ENCODE measurements at regions not wholly inside any gene's neighbourhood (a gene's known extent, or its start where the extent isn't known, plus 50 kb on each side); places are given as distances from the start of the nearest gene placed in this dataset.

DNA sequence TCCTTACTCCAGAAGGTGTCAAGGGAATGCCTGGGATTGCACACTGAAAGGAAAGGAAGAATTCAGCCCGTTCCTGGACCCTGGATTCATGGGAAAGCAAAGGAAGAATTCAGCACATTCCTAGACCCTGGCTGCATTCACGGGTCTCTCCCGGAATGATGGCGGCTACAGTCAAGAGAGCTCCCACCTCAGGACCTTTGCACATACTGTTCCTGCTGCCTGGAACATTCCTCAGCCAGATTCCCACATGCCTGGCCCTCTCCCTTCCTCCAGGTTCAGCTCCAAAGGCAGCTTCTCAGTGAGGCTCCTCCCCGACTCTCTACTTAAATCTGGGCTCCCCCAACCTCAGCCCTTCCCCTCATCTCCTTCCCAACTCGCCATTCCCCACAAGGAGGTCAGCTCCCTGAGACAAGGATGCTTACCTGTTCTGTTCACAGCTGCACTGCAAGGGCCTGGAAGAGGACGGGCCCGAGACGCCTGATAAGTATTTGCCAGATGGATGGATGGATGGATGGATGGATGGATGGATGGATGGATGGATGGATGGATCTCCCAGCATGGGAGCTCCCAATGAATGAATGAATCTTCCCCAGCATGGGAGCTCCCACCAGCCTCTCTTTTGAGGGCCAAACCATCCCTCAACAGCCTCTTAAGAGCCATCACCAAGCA is 77.4 kb downstream of the NCOR2 start:
- TF ChIP-seq ZNF274 (IDR thresholded peaks at IDR 0.05; ENCODE audit: low read depth, low read length): no peak

DNA sequence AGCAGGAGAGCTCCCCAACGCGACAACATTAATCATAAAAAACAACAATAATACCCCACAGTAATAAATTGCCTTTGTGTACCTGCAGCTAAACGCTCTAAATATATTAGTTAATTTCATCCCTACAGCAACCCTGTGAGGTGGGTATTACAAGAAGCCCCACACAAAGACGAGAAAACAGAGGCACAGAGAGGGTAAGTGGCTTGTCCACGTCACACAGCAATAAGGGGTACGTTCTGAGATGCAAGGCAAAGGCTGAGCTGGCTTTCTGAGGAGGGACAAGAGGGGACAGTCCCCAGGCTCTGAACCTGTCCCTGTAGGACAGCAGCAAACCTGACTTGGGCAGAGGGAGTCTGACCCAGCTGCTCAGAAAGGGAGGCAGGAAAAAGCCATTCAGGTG is 78.2 kb downstream of the NCOR2 start:
- TF ChIP-seq ZNF274 (IDR thresholded peaks at IDR 0.05; ENCODE audit: low read depth, low read length): no peak
- H3K4me3 ChIP-seq (ENCODE audit: low read length): no peak overlapping the region

More for the DNA sequence above, 77.4 kb downstream of the NCOR2 start:
- no peak overlapping the region for H3K4me3 ChIP-seq (ENCODE audit: low read length)

GRCh38 chr12:124488520-124488919 is 78.9 kb downstream of the NCOR2 start:
- TF ChIP-seq ZNF274 (IDR thresholded peaks at IDR 0.05; ENCODE audit: low read depth, low read length): no peak

GRCh38 chr12:124487834-124488165 is 79.6 kb downstream of the NCOR2 start:
- no peak overlapping the region for H3K4me3 ChIP-seq (ENCODE audit: low read length)
- no peak for TF ChIP-seq ZNF274 (IDR thresholded peaks at IDR 0.05; ENCODE audit: low read depth, low read length)

More at GRCh38 chr12:124488520-124488919, 78.9 kb downstream of the NCOR2 start:
- H3K4me3 ChIP-seq (ENCODE audit: low read length): no peak overlapping the region

- no peak overlapping the region for H3K4me3 ChIP-seq (ENCODE audit: low read length)
- TF ChIP-seq ZNF274 (IDR thresholded peaks at IDR 0.05; ENCODE audit: low read depth, low read length): no peak
These were observed 80.2 kb downstream of the NCOR2 start for GRCh38 chr12:124487066-124487833.

- no peak overlapping the region for H3K4me3 ChIP-seq (ENCODE audit: low read length)
- no peak for TF ChIP-seq ZNF274 (IDR thresholded peaks at IDR 0.05; ENCODE audit: low read depth, low read length)
These were observed 81.0 kb downstream of the NCOR2 start for GRCh38 chr12:124486346-124486963.

DNA sequence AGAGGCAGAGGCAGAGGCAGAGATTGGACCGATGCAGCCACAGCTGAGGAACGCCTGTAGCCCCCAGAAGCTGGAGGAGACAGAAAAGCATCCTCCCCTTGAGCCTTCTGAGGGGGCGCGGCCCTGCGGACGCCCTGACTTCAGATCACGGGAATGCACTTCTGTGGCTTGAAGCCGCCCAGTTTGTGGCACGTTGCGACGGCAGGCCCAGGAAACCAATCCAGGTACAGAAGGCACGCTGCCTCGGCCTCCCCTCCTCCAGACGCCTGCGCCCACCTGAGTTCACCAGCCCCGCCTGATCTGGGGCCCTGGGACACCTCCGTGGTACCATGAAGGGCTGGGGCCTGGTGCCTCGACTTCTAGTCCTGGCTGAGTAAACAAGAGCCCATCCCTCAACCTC is 82.0 kb downstream of the NCOR2 start:
- no peak overlapping the region for H3K4me3 ChIP-seq (ENCODE audit: low read length)
- no peak for TF ChIP-seq ZNF274 (IDR thresholded peaks at IDR 0.05; ENCODE audit: low read depth, low read length)

DNA sequence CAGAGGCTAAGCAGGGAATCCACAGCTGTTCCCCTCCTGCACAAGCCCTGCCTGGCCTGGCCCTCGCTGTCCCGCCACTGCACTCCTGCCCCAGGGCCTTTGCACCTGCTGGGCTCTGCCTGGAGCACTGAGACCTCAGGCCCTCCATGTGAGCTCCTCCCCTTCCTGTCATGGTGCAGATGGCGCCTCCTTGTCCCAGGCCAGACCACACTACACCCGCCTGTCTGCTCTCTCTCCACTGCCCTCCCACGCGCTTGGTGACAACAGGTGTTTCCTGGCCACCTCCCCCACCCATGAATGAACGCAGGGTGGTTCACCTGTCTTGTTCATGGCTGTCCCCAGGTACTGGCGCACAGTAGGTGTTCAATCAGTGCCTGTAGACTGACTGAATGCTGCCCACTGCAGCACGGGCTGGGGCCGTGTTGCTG is 82.9 kb downstream of the NCOR2 start:
- no peak for TF ChIP-seq ZNF274 (IDR thresholded peaks at IDR 0.05; ENCODE audit: low read depth, low read length)
- H3K4me3 ChIP-seq (ENCODE audit: low read length): no peak overlapping the region

GRCh38 chr12:124484067-124484466 is 83.3 kb downstream of the NCOR2 start:
- no peak overlapping the region for H3K4me3 ChIP-seq (ENCODE audit: low read length)
- TF ChIP-seq ZNF274 (IDR thresholded peaks at IDR 0.05; ENCODE audit: low read depth, low read length): no peak

- no peak for TF ChIP-seq ZNF274 (IDR thresholded peaks at IDR 0.05; ENCODE audit: low read depth, low read length)
These were observed 84.3 kb downstream of the NCOR2 start for GRCh38 chr12:124482901-124483799.

DNA sequence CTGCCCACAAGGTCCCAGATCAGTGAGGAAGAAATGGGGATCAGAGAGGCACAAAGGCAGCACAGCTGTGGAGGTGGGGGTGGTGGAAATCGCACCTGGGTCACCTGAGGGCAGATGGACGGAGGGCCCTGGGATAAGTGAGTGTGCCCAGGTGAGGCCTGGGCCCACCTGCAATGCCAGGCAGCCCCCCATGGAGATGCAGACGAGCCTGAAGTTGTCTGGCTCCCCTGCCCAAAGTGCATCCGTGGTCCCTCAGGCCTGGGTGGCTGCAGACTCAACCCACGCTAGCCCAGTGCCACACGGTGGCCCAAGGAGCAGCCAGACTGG is 84.9 kb downstream of the NCOR2 start:
- no peak overlapping the region for H3K4me3 ChIP-seq (ENCODE audit: low read length)
- TF ChIP-seq ZNF274 (IDR thresholded peaks at IDR 0.05; ENCODE audit: low read depth, low read length): no peak

More at GRCh38 chr12:124482901-124483799, 84.3 kb downstream of the NCOR2 start:
- H3K4me3 ChIP-seq (ENCODE audit: low read length): no peak overlapping the region

DNA sequence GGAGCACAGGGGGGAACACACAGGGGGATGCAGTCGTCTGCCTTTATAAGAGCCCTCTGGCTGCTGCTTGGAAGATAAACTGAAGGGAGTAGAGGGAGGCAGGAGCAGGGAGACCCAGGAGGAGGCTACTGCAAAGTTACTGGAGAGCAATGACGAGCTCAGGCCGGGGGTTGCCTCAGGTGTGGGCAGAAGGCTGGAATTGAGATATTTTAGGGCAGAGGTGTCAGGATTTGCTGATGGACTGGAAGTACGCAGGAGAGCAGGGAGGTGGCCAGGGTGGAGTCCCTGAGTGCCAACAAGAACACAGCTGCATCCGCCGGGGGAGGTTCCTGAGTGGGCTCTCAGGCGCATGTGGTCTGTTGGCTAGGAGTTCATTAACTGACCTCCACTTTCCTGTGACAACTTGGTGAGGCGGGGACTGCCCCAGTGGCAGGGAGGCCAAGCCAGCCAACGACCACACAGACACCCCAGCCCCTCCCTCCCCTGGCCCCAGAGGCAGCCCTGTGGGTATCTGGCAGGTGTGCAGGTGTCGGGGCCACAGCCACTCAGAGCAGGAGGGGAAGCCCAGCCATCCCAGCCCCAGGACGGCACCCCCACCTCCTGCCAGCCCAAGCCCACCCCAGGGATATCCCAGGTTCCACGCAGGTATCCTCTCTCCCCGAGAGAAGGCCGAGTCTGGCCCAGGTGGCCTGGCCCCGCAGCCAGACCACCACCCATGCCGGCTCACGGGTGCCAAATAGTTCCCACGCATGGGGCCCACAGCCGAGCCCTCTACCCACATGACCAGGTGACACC is 85.4 kb downstream of the NCOR2 start:
- H3K4me3 ChIP-seq (ENCODE audit: low read length): no peak overlapping the region
- TF ChIP-seq ZNF274 (IDR thresholded peaks at IDR 0.05; ENCODE audit: low read depth, low read length): no peak

- H3K4me3 ChIP-seq (ENCODE audit: low read length): no peak overlapping the region
- TF ChIP-seq ZNF274 (IDR thresholded peaks at IDR 0.05; ENCODE audit: low read depth, low read length): no peak
These were observed 86.1 kb downstream of the NCOR2 start for GRCh38 chr12:124481257-124481750.

Data from GM08714 (cell line).